GM12878 (cell line): ENCODE measurements at regions not wholly inside any gene's neighbourhood (a gene's known extent, or its start where the extent isn't known, plus 50 kb on each side); places are given as distances from the start of the nearest gene placed in this dataset.

Experiments used
- ASH2L ChIP-seq: fragments of 300-600, 200-600 bp; sonication (generic); IDR thresholded peaks from 2 replicates; pipeline ENCODE4 v1.6.1; 2017; ENCODE audit warnings: low read depth, mild to moderate bottlenecking, borderline replicate concordance
- ATF3 ChIP-seq: IDR thresholded peaks from 2 replicates; pipeline ENCODE4 v1.6.1; 2011; ENCODE audit warnings: low read depth, mild to moderate bottlenecking, low read length, moderate library complexity, borderline replicate concordance; ENCODE audit errors: extremely low read depth
- CHD1 ChIP-seq: IDR thresholded peaks from 2 replicates; pipeline ENCODE4 v1.6.1; 2012; ENCODE audit warnings: low read depth, low read length, improper control_type of control experiment
- CHD4 ChIP-seq: fragments of 200-600 bp; sonication (generic); IDR thresholded peaks from 2 replicates; pipeline ENCODE4 v1.6.1; 2016; ENCODE audit warnings: mild to moderate bottlenecking
- ESRRA ChIP-seq: IDR thresholded peaks from 2 replicates; pipeline ENCODE4 v1.6.1; 2012; ENCODE audit warnings: mild to moderate bottlenecking, low read length, improper control_type of control experiment
- JUND ChIP-seq: IDR thresholded peaks from 2 replicates; pipeline ENCODE4 v1.6.1; 2012; ENCODE audit warnings: low read depth, mild to moderate bottlenecking, low read length, improper control_type of control experiment, moderate library complexity
- NFXL1 ChIP-seq: fragments of 450-650 bp; IDR thresholded peaks from 2 replicates; pipeline ENCODE4 v1.6.1; 2017; ENCODE audit warnings: antibody characterized with exemption, mild to moderate bottlenecking, borderline replicate concordance
- NFYB ChIP-seq: IDR thresholded peaks from 2 replicates; pipeline ENCODE4 v1.6.1; 2011; ENCODE audit warnings: low read depth, mild to moderate bottlenecking, low read length, improper control_type of control experiment, moderate library complexity; ENCODE audit not compliant: insufficient read depth
- POLR2A ChIP-seq: IDR thresholded peaks from 2 replicates; pipeline ENCODE4 v1.6.1; 2011; ENCODE audit warnings: low read depth, mild to moderate bottlenecking, low read length
- RFX5 ChIP-seq: IDR thresholded peaks from 2 replicates; pipeline ENCODE4 v1.6.1; 2011; ENCODE audit warnings: low read depth, low read length, improper control_type of control experiment
- SPI1 ChIP-seq: IDR thresholded peaks from 2 replicates; pipeline ENCODE4 v1.6.1; 2011; ENCODE audit warnings: low read depth, mild to moderate bottlenecking, low read length, moderate library complexity, borderline replicate concordance; ENCODE audit not compliant: insufficient read depth
- TF ChIP-seq, protein P1 (sequence below), 3 experiments: IDR thresholded peaks in 2 of 3; conservative IDR thresholded peaks in 1 of 3; 2 replicates each; pipeline ENCODE4 v1.5.1; 2011; ENCODE audit warnings: low read depth in 3 of 3, low read length in 3 of 3, mild to moderate bottlenecking in 3 of 3, control low read depth in 2 of 3, moderate library complexity in 2 of 3, inconsistent platforms in 1 of 3, mixed read lengths in 1 of 3; ENCODE audit not compliant: control insufficient read depth in 2 of 3, insufficient read depth in 1 of 3; ENCODE audit errors: extremely low read depth in 1 of 3

- TF ChIP-seq CHD1 (no peak), NFYB (no peak), ATF3 (no peak), JUND (no peak), CHD4 (no peak), SPI1 (no peak), RFX5 (no peak), ASH2L (no peak), POLR2A (no peak), ESRRA (no peak), NFXL1 (no peak)
- TF ChIP-seq, protein P1, sequence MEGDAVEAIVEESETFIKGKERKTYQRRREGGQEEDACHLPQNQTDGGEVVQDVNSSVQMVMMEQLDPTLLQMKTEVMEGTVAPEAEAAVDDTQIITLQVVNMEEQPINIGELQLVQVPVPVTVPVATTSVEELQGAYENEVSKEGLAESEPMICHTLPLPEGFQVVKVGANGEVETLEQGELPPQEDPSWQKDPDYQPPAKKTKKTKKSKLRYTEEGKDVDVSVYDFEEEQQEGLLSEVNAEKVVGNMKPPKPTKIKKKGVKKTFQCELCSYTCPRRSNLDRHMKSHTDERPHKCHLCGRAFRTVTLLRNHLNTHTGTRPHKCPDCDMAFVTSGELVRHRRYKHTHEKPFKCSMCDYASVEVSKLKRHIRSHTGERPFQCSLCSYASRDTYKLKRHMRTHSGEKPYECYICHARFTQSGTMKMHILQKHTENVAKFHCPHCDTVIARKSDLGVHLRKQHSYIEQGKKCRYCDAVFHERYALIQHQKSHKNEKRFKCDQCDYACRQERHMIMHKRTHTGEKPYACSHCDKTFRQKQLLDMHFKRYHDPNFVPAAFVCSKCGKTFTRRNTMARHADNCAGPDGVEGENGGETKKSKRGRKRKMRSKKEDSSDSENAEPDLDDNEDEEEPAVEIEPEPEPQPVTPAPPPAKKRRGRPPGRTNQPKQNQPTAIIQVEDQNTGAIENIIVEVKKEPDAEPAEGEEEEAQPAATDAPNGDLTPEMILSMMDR (IDR thresholded peaks at IDR 0.05 in 2 of 3, conservative IDR thresholded peaks at IDR 0.05 in 1 of 3; ENCODE audit: control insufficient read depth in 2 of 3, extremely low read depth in 1 of 3, insufficient read depth in 1 of 3, low read depth in 3 of 3, low read length in 3 of 3) = no peak
Observed at GRCh38 chr10:63887600-63888370, 366.6 kb downstream of the REEP3 start.
